OCI-LY7 (cell line): ENCODE measurements at regions not wholly inside any gene's neighbourhood (a gene's known extent, or its start where the extent isn't known, plus 50 kb on each side); places are given as distances from the start of the nearest gene placed in this dataset.

Experiments used
- BruUV-seq: library from RNA; stranded (reverse); fragments of 400-500 nt; replicated peaks from 2 replicates; lab custom pipeline; 2021; lab: Mats Ljungman, UMichigan
- CTCF ChIA-PET: fragments of 300-600 bp; sonication (Branson Sonifier 250); formaldehyde crosslinking; loops from one replicate; lab custom pipeline; 2022; ENCODE audit warnings: antibody characterized with exemption; ENCODE audit not compliant: unreplicated experiment; lab: Charles Lee
- POLR2A ChIA-PET: fragments of 300-600 bp; sonication (Branson Sonifier 250); formaldehyde crosslinking; loops from one replicate; lab custom pipeline; 2022; ENCODE audit warnings: antibody characterized with exemption; lab: Charles Lee
- DNase-seq: peaks from one replicate; pipeline ENCODE4 v3.0.0-alpha.2; 2015; ENCODE audit warnings: low spot score
- H2AFZ ChIP-seq: fragments of 200-600 bp; sonication (generic), shearing (Covaris generic); 2 replicates; pipeline ENCODE4 v1.6.1; 2014; ENCODE audit warnings: mild to moderate bottlenecking, antibody characterized with exemption, low read length, moderate library complexity
- H3K27ac ChIP-seq: fragments of 200-600 bp; sonication (generic); 2 replicates; pipeline ENCODE4 v1.5.1; 2014; ENCODE audit warnings: mixed run types, low read depth, mild to moderate bottlenecking, moderate library complexity, low read length, inconsistent platforms; ENCODE audit not compliant: poor library complexity, severe bottlenecking
- H3K36me3 ChIP-seq: fragments of 200-600 bp; sonication (generic); 2 replicates; pipeline ENCODE4 v1.6.1; 2014; ENCODE audit warnings: mild to moderate bottlenecking, antibody characterized with exemption, low read length, moderate library complexity, mixed read lengths; ENCODE audit not compliant: insufficient read depth
- H3K4me1 ChIP-seq: fragments of 200-600 bp; sonication (generic); 2 replicates; pipeline ENCODE4 v1.5.1; 2014; ENCODE audit warnings: mild to moderate bottlenecking, low read length; ENCODE audit not compliant: insufficient read depth, poor library complexity, severe bottlenecking
- H3K4me2 ChIP-seq: fragments of 200-600 bp; sonication (generic); 2 replicates; pipeline ENCODE4 v1.6.1; 2014; ENCODE audit warnings: mild to moderate bottlenecking, low read length
- H3K4me3 ChIP-seq: fragments of 200-600 bp; sonication (generic); 2 replicates; pipeline ENCODE4 v1.5.1; 2014; ENCODE audit warnings: mild to moderate bottlenecking, low read depth, low read length; ENCODE audit not compliant: poor library complexity, severe bottlenecking
- H3K79me2 ChIP-seq: fragments of 200-600 bp; sonication (generic); 2 replicates; pipeline ENCODE4 v1.6.1; 2016; ENCODE audit warnings: low read depth, mild to moderate bottlenecking, low read length, moderate library complexity, mixed read lengths; ENCODE audit not compliant: insufficient read depth
- H3K9me2 ChIP-seq: fragments of 200-600 bp; sonication (generic); 2 replicates; pipeline ENCODE4 v1.6.1; 2016; ENCODE audit warnings: mild to moderate bottlenecking, low read length, mixed read lengths; ENCODE audit not compliant: insufficient read depth
- H3K9me3 ChIP-seq: fragments of 200-600 bp; sonication (generic); 2 replicates; pipeline ENCODE4 v1.6.1; 2014; ENCODE audit warnings: mild to moderate bottlenecking, mixed run types, low read length, mixed read lengths
- H4K20me1 ChIP-seq: fragments of 200-600 bp; sonication (generic); 2 replicates; pipeline ENCODE4 v1.6.1; 2014; ENCODE audit warnings: mild to moderate bottlenecking, antibody characterized with exemption, low read length, moderate library complexity, mixed read lengths; ENCODE audit not compliant: insufficient read depth
- CTCF ChIP-seq: fragments of 200-600 bp; sonication (generic); conservative IDR thresholded peaks from 2 replicates; pipeline ENCODE4 v1.5.1; 2014; ENCODE audit warnings: mild to moderate bottlenecking, antibody characterized with exemption, low read length, moderate library complexity, mixed read lengths
- EZH2phosphoT487 ChIP-seq: fragments of 200-600 bp; sonication (generic); IDR thresholded peaks from 2 replicates; pipeline ENCODE4 v1.6.1; 2018; ENCODE audit warnings: low read depth, borderline replicate concordance, mild to moderate bottlenecking, mixed run types, antibody characterized with exemption, low read length, moderate library complexity, mixed read lengths
- intact Hi-C: fragments of 100-400 bp; cut with micrococcal nuclease; formaldehyde crosslinking; loops from one replicate; pipeline ENCODE4 v1.10.0; 2022; ENCODE audit not compliant: unreplicated experiment

- no peaks in the 10 kb centered on the region for H3K9me2 ChIP-seq
- no peak overlapping the region for H3K27ac ChIP-seq
- BruUV-seq: no TSS peak
- ChIA-PET POLR2A (interaction anchor here (1.1 kb wide), 1 partner anchor 28 kb away, joined by 3 read pairs; no protein-coding TSS in a partner anchor), CTCF (no interaction called here)
- H2AFZ ChIP-seq: no peak overlapping the region
- H4K20me1 ChIP-seq: no peaks in the 10 kb centered on the region
- H3K4me3 ChIP-seq: no peak overlapping the region
- H3K79me2 ChIP-seq: no peaks in the 10 kb centered on the region
- TF ChIP-seq CTCF: no peak
- no peak for TF ChIP-seq EZH2phosphoT487
- intact Hi-C loops: no loop called here
- no peak for DNase-seq
- no peaks in the 10 kb centered on the region for H3K36me3 ChIP-seq
- H3K4me1 ChIP-seq: no peaks in the 10 kb centered on the region
- no peaks in the 10 kb centered on the region for H3K9me3 ChIP-seq
- no peak overlapping the region for H3K4me2 ChIP-seq
These were observed 266.4 kb downstream of the CXCL12 start for GRCh38 chr10:44118500-44118899.

DNA sequence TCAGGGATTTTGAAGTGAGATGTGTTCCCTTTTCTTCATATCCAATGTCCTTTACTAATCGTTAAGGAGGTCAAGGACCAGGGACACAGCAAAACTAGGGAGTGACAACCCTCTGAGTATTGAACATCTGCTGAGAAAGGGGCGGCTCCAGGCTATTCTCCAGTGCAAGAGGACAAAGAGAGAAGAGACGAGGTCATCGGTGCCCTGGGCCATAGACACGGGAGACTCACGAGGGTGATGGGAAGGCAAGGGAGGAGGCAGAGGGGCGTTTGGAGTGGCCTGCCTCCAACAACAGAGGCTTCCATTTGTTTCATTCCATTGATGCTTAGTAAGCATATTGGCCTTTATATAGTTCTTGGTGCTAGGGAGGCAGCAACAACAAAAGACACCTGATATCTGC, 268.4 kb downstream of the CXCL12 start:
- intact Hi-C loops: no loop called here
- no peak overlapping the region for H3K4me3 ChIP-seq
- no peak overlapping the region for H3K27ac ChIP-seq
- no peak overlapping the region for H2AFZ ChIP-seq
- no peaks in the 10 kb centered on the region for H3K9me2 ChIP-seq
- no TSS peak for BruUV-seq
- POLR2A ChIA-PET: interaction anchor here (0.6 kb wide), 1 partner anchor 54 kb away, joined by 3 read pairs; no protein-coding TSS in a partner anchor
- no peaks in the 10 kb centered on the region for H4K20me1 ChIP-seq
- H3K79me2 ChIP-seq: no peaks in the 10 kb centered on the region
- H3K36me3 ChIP-seq: no peaks in the 10 kb centered on the region
- H3K9me3 ChIP-seq: no peaks in the 10 kb centered on the region
- TF ChIP-seq CTCF (no peak), EZH2phosphoT487 (no peak)
- DNase-seq: no peak
- H3K4me1 ChIP-seq: no peaks in the 10 kb centered on the region
- H3K4me2 ChIP-seq: no peak overlapping the region
- CTCF ChIA-PET: no interaction called here

DNA sequence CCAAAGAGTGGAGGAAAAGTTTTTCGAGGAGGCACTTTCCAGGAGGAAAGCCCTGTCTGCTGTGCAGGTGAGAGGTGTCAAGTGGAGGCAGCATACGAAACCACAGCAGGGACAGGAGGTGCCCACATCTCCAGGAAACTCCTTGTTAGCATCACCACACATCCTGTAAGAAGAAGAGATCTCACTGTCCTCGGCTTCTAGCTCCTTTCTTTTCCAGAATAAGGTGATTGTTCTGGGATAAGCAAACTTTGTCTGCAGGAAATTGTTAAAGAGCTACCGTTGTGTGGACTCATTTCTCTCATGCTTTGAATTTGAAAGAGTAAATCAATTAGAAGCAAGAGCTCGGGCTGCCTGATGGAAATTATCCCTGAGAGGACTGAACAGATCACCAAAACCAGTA, 269.4 kb downstream of the CXCL12 start:
- no peaks in the 10 kb centered on the region for H3K4me1 ChIP-seq
- no peaks in the 10 kb centered on the region for H3K9me2 ChIP-seq
- no peaks in the 10 kb centered on the region for H3K79me2 ChIP-seq
- TF ChIP-seq CTCF (no peak), EZH2phosphoT487 (no peak)
- no peak overlapping the region for H2AFZ ChIP-seq
- no peak overlapping the region for H3K4me2 ChIP-seq
- DNase-seq: no peak
- no peaks in the 10 kb centered on the region for H3K36me3 ChIP-seq
- CTCF ChIA-PET: no interaction called here
- no peaks in the 10 kb centered on the region for H4K20me1 ChIP-seq
- no peak overlapping the region for H3K4me3 ChIP-seq
- POLR2A ChIA-PET: interaction anchor here (0.7 to 0.8 kb wide), 2 partner anchors 12 to 734 kb away, joined by 3 read pairs; no protein-coding TSS in a partner anchor
- no TSS peak for BruUV-seq
- H3K9me3 ChIP-seq: no peaks in the 10 kb centered on the region
- intact Hi-C loops: no loop called here
- H3K27ac ChIP-seq: no peak overlapping the region
